ENCODE measurements at regions not wholly inside any gene's neighbourhood (a gene's known extent, or its start where the extent isn't known, plus 50 kb on each side); places are given as distances from the start of the nearest gene placed in this dataset.

DNA sequence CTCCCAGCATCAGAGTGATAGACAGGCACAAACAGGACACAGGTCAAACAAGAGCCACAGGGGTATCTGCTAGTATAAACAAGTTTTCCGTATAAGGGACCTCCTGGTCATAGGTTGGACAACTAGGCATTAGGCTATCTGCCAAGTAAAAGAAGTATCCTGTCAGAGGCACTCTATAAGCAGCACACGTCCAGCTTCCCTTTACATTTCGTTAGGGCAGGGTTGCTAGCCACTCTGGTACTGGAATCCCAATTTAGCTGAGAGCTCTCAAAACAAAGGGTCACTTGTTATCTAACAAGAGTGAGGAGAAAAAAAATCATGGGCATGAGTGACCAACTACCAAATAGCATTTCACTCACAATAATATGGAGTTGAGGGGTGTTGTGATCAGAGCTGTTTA, 780.7 kb upstream of the DIAPH2 start:
- Histone ChIP-seq H3K4me3 (no peak overlapping the region), H3K27ac (no peak overlapping the region), H3K27me3 (peaks cover 0 to 19% of the 10 kb centered on the region in 2 donors), H3K36me3 (no peaks in the 10 kb centered on the region), H3K4me1 (no peaks in the 10 kb centered on the region), H3K9me3 (no peaks in the 10 kb centered on the region)
- no peak for DNase-seq (ENCODE audit: low spot score in 2 of 2)
- TF ChIP-seq POLR2A (IDR thresholded peaks at IDR 0.05) (no peak), EP300 (IDR thresholded peaks at IDR 0.05) (no peak), CTCF (IDR thresholded peaks at IDR 0.05) (no peak)
- 37 to 41% methylated on average over 3 of the region's 3 CpGs for WGBS, 2 donors

GRCh38 chrX:95907081-95907480, 777.6 kb upstream of the DIAPH2 start:
- TF ChIP-seq CTCF (IDR thresholded peaks at IDR 0.05) = no peak
- TF ChIP-seq EP300 (IDR thresholded peaks at IDR 0.05) = no peak
- TF ChIP-seq POLR2A (IDR thresholded peaks at IDR 0.05) = no peak
- Histone ChIP-seq H3K36me3 (no peaks in the 10 kb centered on the region), H3K4me1 (no peaks in the 10 kb centered on the region), H3K27ac (no peak overlapping the region), H3K9me3 (no peaks in the 10 kb centered on the region), H3K4me3 (no peak overlapping the region), H3K27me3 (peaks cover 0 to 16% of the 10 kb centered on the region in 2 donors)
- DNase-seq (ENCODE audit: low spot score in 2 of 2) = no peak
- 41 to 50% methylated on average over 1 of the region's 1 CpG for WGBS, 2 donors

- H3K36me3 ChIP-seq = no peaks in the 10 kb centered on the region
- TF ChIP-seq CTCF (IDR thresholded peaks at IDR 0.05) (no peak), POLR2A (IDR thresholded peaks at IDR 0.05) (no peak), EP300 (IDR thresholded peaks at IDR 0.05) (no peak)
- WGBS, 2 donors = 51 to 85% methylated on average over 1 of the region's 1 CpG
- H3K27ac ChIP-seq = no peak overlapping the region
- peaks cover 0 to 5% of the 10 kb centered on the region in 2 donors for H3K27me3 ChIP-seq
- DNase-seq (ENCODE audit: low spot score in 2 of 2) = no peak
- H3K9me3 ChIP-seq = no peaks in the 10 kb centered on the region
- H3K4me1 ChIP-seq = no peaks in the 10 kb centered on the region
- H3K4me3 ChIP-seq = no peak overlapping the region
Measured at GRCh38 chrX:95911062-95911461, 773.6 kb upstream of the DIAPH2 start.

GRCh38 chrX:95919605-95920004, 765.0 kb upstream of the DIAPH2 start:
- Histone ChIP-seq H3K9me3 (no peaks in the 10 kb centered on the region), H3K27ac (no peak overlapping the region), H3K36me3 (no peaks in the 10 kb centered on the region), H3K4me1 (no peaks in the 10 kb centered on the region), H3K27me3 (no peaks in the 10 kb centered on the region), H3K4me3 (no peak overlapping the region)
- no peak for DNase-seq (ENCODE audit: low spot score in 2 of 2)
- no peak for TF ChIP-seq CTCF (IDR thresholded peaks at IDR 0.05)
- no peak for TF ChIP-seq EP300 (IDR thresholded peaks at IDR 0.05)
- no peak for TF ChIP-seq POLR2A (IDR thresholded peaks at IDR 0.05)
- WGBS, 2 donors = 71 to 83% methylated on average over 1 of the region's 1 CpG

GRCh38 chrX:95945528-95945927, 739.1 kb upstream of the DIAPH2 start:
- WGBS, 2 donors = 85 to 97% methylated on average over 2 of the region's 2 CpGs
- TF ChIP-seq EP300 (IDR thresholded peaks at IDR 0.05) (no peak), POLR2A (IDR thresholded peaks at IDR 0.05) (no peak), CTCF (IDR thresholded peaks at IDR 0.05) (no peak)
- no peak overlapping the region for H3K4me3 ChIP-seq
- no peaks in the 10 kb centered on the region for H3K9me3 ChIP-seq
- no peaks in the 10 kb centered on the region for H3K36me3 ChIP-seq
- no peak for DNase-seq (ENCODE audit: low spot score in 2 of 2)
- no peak overlapping the region for H3K27ac ChIP-seq
- H3K27me3 ChIP-seq = no peaks in the 10 kb centered on the region
- no peaks in the 10 kb centered on the region for H3K4me1 ChIP-seq
